ENCODE measurements at regions not wholly inside any gene's neighbourhood (a gene's known extent, or its start where the extent isn't known, plus 50 kb on each side); places are given as distances from the start of the nearest gene placed in this dataset.

DNA sequence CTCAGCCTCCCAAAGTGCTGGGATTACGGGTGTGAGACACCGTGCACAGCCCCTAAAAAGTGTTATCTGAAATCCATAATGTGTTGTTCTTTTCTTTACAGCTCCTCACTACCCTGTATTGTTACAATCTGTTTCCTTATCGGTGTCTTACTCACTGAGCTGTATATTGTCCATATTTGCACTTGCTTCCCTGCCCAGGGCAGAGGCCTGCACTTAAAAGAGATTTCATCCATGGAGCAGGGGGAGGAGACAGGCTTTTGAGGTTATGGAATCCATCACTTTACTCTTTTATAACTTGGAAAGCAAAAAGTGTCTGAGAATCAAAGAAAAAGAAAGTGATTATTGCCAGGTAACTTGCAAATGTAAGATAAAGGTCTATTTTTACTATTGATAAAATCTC is 251.0 kb downstream of the DIO2 start:
- no peaks in the 10 kb centered on the region for H3K9me3 ChIP-seq
- H3K36me3 ChIP-seq (ENCODE audit: low read depth, missing control alignments), result no peaks in the 10 kb centered on the region
- no peaks in the 10 kb centered on the region for H3K4me1 ChIP-seq
- no peak for DNase-seq
- H3K27ac ChIP-seq, result no peak overlapping the region
- H3K27me3 ChIP-seq, result no peaks in the 10 kb centered on the region
- 68 to 79% methylated on average over 3 of the region's 3 CpGs for WGBS, 2 donors
- H3K4me3 ChIP-seq, result no peak overlapping the region
- TF ChIP-seq POLR2A (IDR thresholded peaks at IDR 0.05) (no peak), CTCF (IDR thresholded peaks at IDR 0.05) (no peak)
- intact Hi-C loops (cut with DNase I; ENCODE audit: low total_unique reads), result no loop called here

DNA sequence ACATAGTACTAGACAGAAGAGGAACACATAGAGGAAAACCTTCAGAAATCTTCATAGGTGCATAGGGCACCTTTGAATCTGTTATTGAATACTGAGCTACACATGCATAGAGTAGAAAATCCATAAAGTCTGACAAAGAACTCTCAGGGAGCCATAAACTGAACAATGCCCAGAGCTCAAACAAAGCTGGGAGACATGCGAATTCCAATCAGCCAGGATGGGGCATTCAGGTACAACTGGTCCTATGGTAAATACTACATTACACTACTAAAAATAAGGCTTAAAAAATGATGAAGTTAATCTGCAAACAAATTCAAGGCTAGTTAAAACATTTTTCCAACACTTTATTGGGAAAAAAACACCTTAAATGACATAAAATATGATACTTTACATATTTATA is 259.7 kb downstream of the DIO2 start:
- Histone ChIP-seq H3K27ac (no peak overlapping the region), H3K9me3 (no peaks in the 10 kb centered on the region), H3K4me1 (no peaks in the 10 kb centered on the region), H3K4me3 (no peak overlapping the region), H3K36me3 (ENCODE audit: low read depth, missing control alignments) (no peaks in the 10 kb centered on the region), H3K27me3 (no peaks in the 10 kb centered on the region)
- 90 to 91% methylated on average over 1 of the region's 1 CpG for WGBS, 2 donors
- TF ChIP-seq POLR2A (IDR thresholded peaks at IDR 0.05) (no peak), CTCF (IDR thresholded peaks at IDR 0.05) (no peak)
- no peak for DNase-seq
- intact Hi-C loops (cut with DNase I; ENCODE audit: low total_unique reads), result no loop called here

- Histone ChIP-seq H3K4me3 (no peak overlapping the region), H3K9me3 (no peaks in the 10 kb centered on the region), H3K27me3 (no peaks in the 10 kb centered on the region), H3K27ac (no peak overlapping the region), H3K4me1 (no peaks in the 10 kb centered on the region), H3K36me3 (ENCODE audit: low read depth, missing control alignments) (no peaks in the 10 kb centered on the region)
- intact Hi-C loops (cut with DNase I; ENCODE audit: low total_unique reads), result no loop called here
- DNase-seq, result no peak
- TF ChIP-seq POLR2A (IDR thresholded peaks at IDR 0.05) (no peak), CTCF (IDR thresholded peaks at IDR 0.05) (no peak)
These were observed 261.4 kb downstream of the DIO2 start for GRCh38 chr14:79949906-79950305.

- no peaks in the 10 kb centered on the region for H3K9me3 ChIP-seq
- no peak overlapping the region for H3K27ac ChIP-seq
- no peaks in the 10 kb centered on the region for H3K27me3 ChIP-seq
- no peak for DNase-seq
- intact Hi-C loops (cut with DNase I; ENCODE audit: low total_unique reads), result no loop called here
- no peak for TF ChIP-seq POLR2A (IDR thresholded peaks at IDR 0.05)
- TF ChIP-seq CTCF (IDR thresholded peaks at IDR 0.05), result no peak
- no peak overlapping the region for H3K4me3 ChIP-seq
- no peaks in the 10 kb centered on the region for H3K36me3 ChIP-seq (ENCODE audit: low read depth, missing control alignments)
- 78 to 83% methylated on average over 2 of the region's 2 CpGs for WGBS, 2 donors
- no peaks in the 10 kb centered on the region for H3K4me1 ChIP-seq
These were observed 263.8 kb downstream of the DIO2 start for GRCh38 chr14:79947440-79948054.

DNA sequence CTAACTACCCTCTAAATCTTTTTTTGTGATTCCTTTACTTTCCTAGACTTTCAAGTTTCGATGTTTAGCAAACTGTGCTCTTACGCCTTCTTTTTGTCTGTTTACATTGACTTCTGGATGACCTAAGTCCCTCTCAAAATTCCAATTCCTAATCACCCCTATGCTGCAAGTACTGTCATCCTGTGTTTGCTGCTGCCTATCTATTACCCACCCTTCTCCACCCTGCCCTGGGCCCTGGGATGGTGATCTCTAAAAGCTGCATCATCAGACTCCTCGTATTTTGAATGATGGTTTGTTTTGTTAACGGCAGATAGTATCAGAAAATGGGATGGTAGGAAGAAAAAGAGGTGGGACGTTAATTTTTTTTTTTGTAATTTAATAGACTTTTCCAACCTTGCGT is 272.1 kb downstream of the DIO2 start:
- 79 to 80% methylated on average over 6 of the region's 6 CpGs for WGBS, 2 donors
- no peak for DNase-seq
- no peaks in the 10 kb centered on the region for H3K9me3 ChIP-seq
- H3K4me1 ChIP-seq, result no peaks in the 10 kb centered on the region
- no peak overlapping the region for H3K27ac ChIP-seq
- H3K36me3 ChIP-seq (ENCODE audit: low read depth, missing control alignments), result no peaks in the 10 kb centered on the region
- intact Hi-C loops (cut with DNase I; ENCODE audit: low total_unique reads), result no loop called here
- no peaks in the 10 kb centered on the region for H3K27me3 ChIP-seq
- no peak for TF ChIP-seq CTCF (IDR thresholded peaks at IDR 0.05)
- TF ChIP-seq POLR2A (IDR thresholded peaks at IDR 0.05), result no peak
- no peak overlapping the region for H3K4me3 ChIP-seq

Data from testis (tissue), 2 donors.